ENCODE measurements at regions not wholly inside any gene's neighbourhood (a gene's known extent, or its start where the extent isn't known, plus 50 kb on each side); places are given as distances from the start of the nearest gene placed in this dataset.
A peak's percentile ranks its signal among the peaks of the same experiment; 100 is the strongest.

DNA sequence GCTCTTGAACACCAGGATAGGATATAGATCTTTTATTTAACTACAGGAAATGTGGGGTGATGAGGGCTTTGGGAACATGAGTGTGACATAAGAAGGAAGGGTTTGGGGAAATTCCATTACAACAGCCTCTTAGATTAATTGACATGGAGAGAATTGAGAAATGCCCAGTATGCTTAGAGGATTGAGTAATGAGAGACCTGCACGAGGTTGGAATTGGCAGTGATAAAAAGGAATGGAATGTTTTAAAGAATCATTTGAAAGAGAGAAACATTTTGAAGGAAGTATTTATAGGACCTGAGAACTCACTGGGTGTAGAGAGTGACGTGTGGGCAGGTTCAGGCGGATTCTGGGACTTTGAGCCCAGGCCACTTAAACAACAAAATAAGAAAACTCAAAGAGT lies 227.0 kb downstream of the BMP2 start:
- DNase-seq = no peak
- Histone ChIP-seq H3K27ac (no peak overlapping the region), H3K27me3 (no peaks in the 10 kb centered on the region), H3K36me3 (no peaks in the 10 kb centered on the region), H3K4me3 (no peak overlapping the region), H3K9me3 (no peaks in the 10 kb centered on the region), H3K4me1 (no peaks in the 10 kb centered on the region)
- TF ChIP-seq, protein P1, sequence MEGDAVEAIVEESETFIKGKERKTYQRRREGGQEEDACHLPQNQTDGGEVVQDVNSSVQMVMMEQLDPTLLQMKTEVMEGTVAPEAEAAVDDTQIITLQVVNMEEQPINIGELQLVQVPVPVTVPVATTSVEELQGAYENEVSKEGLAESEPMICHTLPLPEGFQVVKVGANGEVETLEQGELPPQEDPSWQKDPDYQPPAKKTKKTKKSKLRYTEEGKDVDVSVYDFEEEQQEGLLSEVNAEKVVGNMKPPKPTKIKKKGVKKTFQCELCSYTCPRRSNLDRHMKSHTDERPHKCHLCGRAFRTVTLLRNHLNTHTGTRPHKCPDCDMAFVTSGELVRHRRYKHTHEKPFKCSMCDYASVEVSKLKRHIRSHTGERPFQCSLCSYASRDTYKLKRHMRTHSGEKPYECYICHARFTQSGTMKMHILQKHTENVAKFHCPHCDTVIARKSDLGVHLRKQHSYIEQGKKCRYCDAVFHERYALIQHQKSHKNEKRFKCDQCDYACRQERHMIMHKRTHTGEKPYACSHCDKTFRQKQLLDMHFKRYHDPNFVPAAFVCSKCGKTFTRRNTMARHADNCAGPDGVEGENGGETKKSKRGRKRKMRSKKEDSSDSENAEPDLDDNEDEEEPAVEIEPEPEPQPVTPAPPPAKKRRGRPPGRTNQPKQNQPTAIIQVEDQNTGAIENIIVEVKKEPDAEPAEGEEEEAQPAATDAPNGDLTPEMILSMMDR (IDR thresholded peaks at IDR 0.05) = no peak
- intact Hi-C loops (cut with DNase I) = no loop called here
- ATAC-seq = peak; percentile 73

DNA sequence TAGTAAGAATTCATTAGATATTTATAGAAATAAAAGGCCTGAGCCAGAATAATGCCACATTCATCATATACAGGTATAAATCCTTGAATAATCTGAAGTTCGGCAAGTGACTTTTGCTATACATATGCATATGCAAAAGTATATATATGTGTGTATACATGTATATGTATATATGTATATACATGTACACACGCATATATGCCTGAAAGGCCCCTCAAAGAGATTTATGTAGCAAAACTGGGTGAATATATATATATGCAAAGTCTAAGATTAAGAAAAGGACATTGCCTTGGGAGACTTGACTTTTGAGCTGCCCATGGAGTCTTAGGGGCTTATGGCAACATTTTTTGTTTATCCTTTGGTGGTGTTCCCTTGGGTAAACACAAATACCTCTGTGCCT lies 231.4 kb downstream of the BMP2 start:
- intact Hi-C loops (cut with DNase I) = no loop called here
- Histone ChIP-seq H3K27me3 (no peaks in the 10 kb centered on the region), H3K36me3 (no peaks in the 10 kb centered on the region), H3K9me3 (no peaks in the 10 kb centered on the region), H3K27ac (no peak overlapping the region), H3K4me1 (no peaks in the 10 kb centered on the region), H3K4me3 (no peak overlapping the region)
- TF ChIP-seq, protein P1 (IDR thresholded peaks at IDR 0.05) = no peak
- DNase-seq (no peak), ATAC-seq (no peak)

DNA sequence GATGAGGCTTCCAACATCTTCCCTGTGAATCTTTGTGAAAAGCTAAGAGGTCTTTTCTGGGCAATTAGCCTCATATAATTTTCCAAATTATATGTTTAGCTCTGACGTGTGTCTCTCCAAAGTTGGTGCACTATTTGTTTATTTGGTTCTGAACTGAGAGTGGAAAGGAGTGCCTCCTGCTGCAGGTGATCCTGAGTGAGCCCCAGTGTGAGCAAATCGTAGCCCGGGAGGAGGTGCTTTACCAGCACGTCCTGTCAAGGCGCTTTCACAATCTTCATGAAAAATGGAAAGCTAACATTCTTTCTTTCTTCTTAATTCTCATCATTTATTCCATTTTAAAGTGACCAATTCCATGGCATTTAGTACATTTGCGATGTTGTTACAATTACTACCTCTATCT lies 231.9 kb downstream of the BMP2 start:
- intact Hi-C loops (cut with DNase I) = no loop called here
- no peaks in the 10 kb centered on the region for H3K36me3 ChIP-seq
- no peak for DNase-seq
- TF ChIP-seq, protein P1 (IDR thresholded peaks at IDR 0.05) = no peak
- H3K27me3 ChIP-seq = no peaks in the 10 kb centered on the region
- peak; percentile 29 for ATAC-seq
- no peak overlapping the region for H3K4me3 ChIP-seq
- no peak overlapping the region for H3K27ac ChIP-seq
- no peaks in the 10 kb centered on the region for H3K9me3 ChIP-seq
- H3K4me1 ChIP-seq = no peaks in the 10 kb centered on the region

DNA sequence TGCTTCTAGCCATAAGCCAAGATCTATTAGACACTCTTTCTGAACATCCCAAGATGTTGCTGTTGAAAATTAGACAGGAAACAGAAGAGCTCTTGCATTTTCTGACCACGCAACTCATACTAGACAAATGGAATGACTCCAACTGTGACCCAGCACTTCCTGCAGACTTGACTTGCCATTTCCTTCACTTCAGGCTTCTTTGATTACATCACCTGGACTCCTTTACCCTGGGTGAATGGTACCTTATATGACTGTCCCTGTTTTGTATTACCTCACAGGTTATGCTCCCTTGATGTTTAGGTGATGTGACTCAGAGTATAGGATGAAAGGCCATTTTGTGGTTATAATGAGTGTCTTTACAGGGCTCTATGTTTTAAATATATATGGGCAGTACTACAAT lies 236.1 kb downstream of the BMP2 start:
- TF ChIP-seq, protein P1 (IDR thresholded peaks at IDR 0.05) = no peak
- H3K27me3 ChIP-seq = no peaks in the 10 kb centered on the region
- DNase-seq (no peak), ATAC-seq (no peak)
- no peaks in the 10 kb centered on the region for H3K4me1 ChIP-seq
- no peak overlapping the region for H3K4me3 ChIP-seq
- intact Hi-C loops (cut with DNase I) = no loop called here
- no peak overlapping the region for H3K27ac ChIP-seq
- no peaks in the 10 kb centered on the region for H3K36me3 ChIP-seq
- H3K9me3 ChIP-seq = no peaks in the 10 kb centered on the region

DNA sequence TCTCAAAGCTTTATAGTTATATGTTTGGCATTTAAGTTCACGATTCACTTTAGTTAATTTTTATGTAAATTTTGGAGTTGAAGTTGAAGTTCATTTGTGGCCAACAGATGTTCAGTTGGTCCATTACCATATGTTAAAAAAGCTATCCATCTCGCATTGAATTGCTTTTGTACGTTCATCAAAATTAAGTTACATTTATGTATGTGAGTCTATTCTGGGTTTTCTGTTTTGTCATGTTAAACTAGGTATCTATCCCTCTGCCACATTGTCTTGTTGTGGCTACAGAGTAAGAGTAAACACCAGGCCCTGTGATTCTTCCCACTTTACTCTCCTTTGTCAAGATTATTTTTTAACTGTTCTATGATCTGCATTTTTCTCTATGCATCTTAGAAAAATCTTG lies 237.3 kb downstream of the BMP2 start:
- TF ChIP-seq, protein P1 (IDR thresholded peaks at IDR 0.05) = no peak
- Histone ChIP-seq H3K9me3 (no peaks in the 10 kb centered on the region), H3K27ac (no peak overlapping the region), H3K27me3 (no peaks in the 10 kb centered on the region), H3K36me3 (no peaks in the 10 kb centered on the region), H3K4me1 (no peaks in the 10 kb centered on the region), H3K4me3 (no peak overlapping the region)
- DNase-seq (no peak), ATAC-seq (no peak)
- intact Hi-C loops (cut with DNase I) = no loop called here

DNA sequence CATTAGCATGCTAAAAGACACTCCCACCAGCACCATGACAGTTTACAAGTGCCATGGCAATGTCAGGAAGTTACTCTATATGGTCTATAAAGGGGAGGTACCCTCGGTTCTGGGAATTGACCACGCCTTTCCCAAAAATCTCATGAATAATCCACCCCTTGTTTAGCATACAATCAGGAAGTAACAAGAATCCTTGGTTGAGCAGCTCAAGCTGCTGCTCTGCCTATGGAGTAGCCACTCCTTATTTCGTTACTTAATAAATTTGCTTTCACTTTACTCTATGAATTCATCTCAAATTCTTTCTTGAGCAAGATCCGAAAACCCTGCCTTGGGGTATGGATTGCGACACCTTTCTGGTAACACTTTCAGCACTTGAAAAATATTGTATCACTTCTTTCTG lies 243.0 kb downstream of the BMP2 start:
- DNase-seq = no peak
- H3K27ac ChIP-seq = no peak overlapping the region
- intact Hi-C loops (cut with DNase I) = no loop called here
- peak; percentile 66 for ATAC-seq
- H3K36me3 ChIP-seq = no peaks in the 10 kb centered on the region
- H3K4me3 ChIP-seq = no peak overlapping the region
- H3K4me1 ChIP-seq = no peaks in the 10 kb centered on the region
- TF ChIP-seq, protein P1 (IDR thresholded peaks at IDR 0.05) = no peak
- no peaks in the 10 kb centered on the region for H3K9me3 ChIP-seq
- no peaks in the 10 kb centered on the region for H3K27me3 ChIP-seq

Data from upper lobe of right lung (tissue), 1 donor.